Gastrocnemius medialis (tissue), 4 donors: ENCODE measurements at regions not wholly inside any gene's neighbourhood (a gene's known extent, or its start where the extent isn't known, plus 50 kb on each side); places are given as distances from the start of the nearest gene placed in this dataset.
"Not testable (repeated sequence)": the region's sequence is repeated elsewhere in the genome, so short reads cannot be mapped to it uniquely, and the experiment has no call there.

Source experiments
- ATAC-seq, 2 donors: fragments of 150-250 bp; one replicate each; pipeline ENCODE4 v1.9.1; 2016
- DNase-seq, 2 donors: peaks; one replicate each; pipeline ENCODE4 v3.0.0-alpha.2; 2019
- H3K27ac ChIP-seq, 4 donors: fragments of 200-600 bp; sonication (generic); 1 replicate in 1 of 4; 2 replicates in 3 of 4; pipeline ENCODE4 v1.5.1; 2016 to 2018; ENCODE audit warnings: mild to moderate bottlenecking in 2 of 4, moderate library complexity in 1 of 4
- H3K27me3 ChIP-seq, 3 donors: fragments of 200-600 bp; sonication (generic) in 2 of 3; 1 replicate in 1 of 3; 2 replicates in 2 of 3; pipeline versions ENCODE4 v1.5.1 to v1.6.0; 2016 to 2019; ENCODE audit warnings: mild to moderate bottlenecking in 1 of 3, moderate library complexity in 1 of 3
- H3K36me3 ChIP-seq, 2 donors: fragments of 200-600 bp; sonication (generic) in 1 of 2; one replicate each; pipeline ENCODE4 v1.5.1; 2017 to 2018
- H3K4me1 ChIP-seq, 2 donors: fragments of 200-600 bp; sonication (generic) in 1 of 2; one replicate each; pipeline ENCODE4 v1.5.1; 2016 to 2017; ENCODE audit warnings: mild to moderate bottlenecking in 2 of 2
- H3K4me3 ChIP-seq, 4 donors: fragments of 200-600 bp; sonication (generic) in 3 of 4; 1 replicate in 1 of 4; 2 replicates in 3 of 4; pipeline ENCODE4 v1.5.1; 2016 to 2019; ENCODE audit warnings: mild to moderate bottlenecking in 2 of 4
- H3K9me3 ChIP-seq, 3 donors: fragments of 200-600 bp; sonication (generic) in 2 of 3; 1 replicate in 1 of 3; 2 replicates in 2 of 3; pipeline ENCODE4 v1.5.1; 2016 to 2019
- CTCF ChIP-seq, 5 experiments: fragments of 450-650 bp in 3 of 5; fragments of 200-600 bp in 2 of 5; sonication (generic) in 2 of 5; IDR thresholded peaks in 4 of 5; conservative IDR thresholded peaks in 1 of 5; 1 replicate in 4 of 5; 2 replicates in 1 of 5; pipeline ENCODE4 v1.5.1; 2016 to 2019; ENCODE audit warnings: antibody characterized with exemption in 5 of 5, mild to moderate bottlenecking in 3 of 5, moderate library complexity in 3 of 5
- POLR2A ChIP-seq, 2 donors: fragments of 450-650 bp; IDR thresholded peaks; one replicate each; pipeline ENCODE4 v1.6.1; 2017; ENCODE audit warnings: antibody characterized with exemption in 2 of 2, mild to moderate bottlenecking in 2 of 2, moderate library complexity in 2 of 2
- in situ Hi-C, 4 donors: fragments of 200-750 bp; cut with MboI; loops; one replicate each; pipeline versions ENCODE4 v1.15.0 to v1.8.0; 2017; ENCODE audit warnings: low sequenced_read_pairs in 4 of 4
- intact Hi-C: fragments of 100-400 bp; cut with DNase I; formaldehyde crosslinking; loops from one replicate; pipeline ENCODE4 v1.15.1; 2023; ENCODE audit warnings: low total_unique reads

- Histone ChIP-seq H3K27me3 (no peaks in the 10 kb centered on the region), H3K9me3 (no peaks in the 10 kb centered on the region), H3K4me3 (no peak overlapping the region), H3K4me1 (no peaks in the 10 kb centered on the region), H3K36me3 (no peaks in the 10 kb centered on the region), H3K27ac (no peak overlapping the region)
- no peak for ATAC-seq
- in situ Hi-C loops, result no loop called here
- no peak for TF ChIP-seq POLR2A (IDR thresholded peaks at IDR 0.05)
- no peak for TF ChIP-seq CTCF (IDR thresholded peaks at IDR 0.05 in 4 of 5, conservative IDR thresholded peaks at IDR 0.05 in 1 of 5)
- no peak for DNase-seq
- intact Hi-C loops, result no loop called here
Measured at GRCh38 chr7:113197274-113197673, 78.9 kb upstream of the SMIM30 start.

- no peak overlapping the region for H3K27ac ChIP-seq
- H3K4me1 ChIP-seq, result no peaks in the 10 kb centered on the region
- ATAC-seq (no peak), DNase-seq (no peak)
- H3K27me3 ChIP-seq, result no peaks in the 10 kb centered on the region
- TF ChIP-seq CTCF (IDR thresholded peaks at IDR 0.05 in 4 of 5, conservative IDR thresholded peaks at IDR 0.05 in 1 of 5), result no peak
- no peak for TF ChIP-seq POLR2A (IDR thresholded peaks at IDR 0.05)
- H3K4me3 ChIP-seq, result no peak overlapping the region
- no peaks in the 10 kb centered on the region for H3K36me3 ChIP-seq
- H3K9me3 ChIP-seq, result no peaks in the 10 kb centered on the region
- in situ Hi-C loops, result no loop called here
- intact Hi-C loops, result no loop called here
Measured at GRCh38 chr7:113188396-113188795, 70.0 kb upstream of the SMIM30 start.

GRCh38 chr7:113179313-113179712, 61.0 kb upstream of the SMIM30 start:
- no peaks in the 10 kb centered on the region for H3K36me3 ChIP-seq
- H3K27me3 ChIP-seq, result no peaks in the 10 kb centered on the region
- DNase-seq, result no peak
- in situ Hi-C loops (no loop called here), intact Hi-C loops (no loop called here)
- H3K4me3 ChIP-seq, result no peak overlapping the region
- H3K9me3 ChIP-seq, result no peaks in the 10 kb centered on the region
- TF ChIP-seq CTCF (IDR thresholded peaks at IDR 0.05 in 4 of 5, conservative IDR thresholded peaks at IDR 0.05 in 1 of 5), result no peak
- no peak for TF ChIP-seq POLR2A (IDR thresholded peaks at IDR 0.05)
- ATAC-seq, result no peak
- no peak overlapping the region for H3K27ac ChIP-seq
- H3K4me1 ChIP-seq, result no peaks in the 10 kb centered on the region

- Histone ChIP-seq H3K27me3 (no peaks in the 10 kb centered on the region), H3K9me3 (no peaks in the 10 kb centered on the region), H3K27ac (no peak overlapping the region), H3K36me3 (no peaks in the 10 kb centered on the region), H3K4me1 (no peaks in the 10 kb centered on the region), H3K4me3 (no peak overlapping the region)
- intact Hi-C loops (no loop called here), in situ Hi-C loops (no loop called here)
- ATAC-seq (no peak), DNase-seq (no peak)
- TF ChIP-seq CTCF (IDR thresholded peaks at IDR 0.05 in 4 of 5, conservative IDR thresholded peaks at IDR 0.05 in 1 of 5) (no peak), POLR2A (IDR thresholded peaks at IDR 0.05) (no peak)
Measured at GRCh38 chr7:113176836-113177235, 58.5 kb upstream of the SMIM30 start.

GRCh38 chr7:113176180-113176579, 57.8 kb upstream of the SMIM30 start:
- H3K27ac ChIP-seq, H3K9me3 ChIP-seq, intact Hi-C loops, ATAC-seq, DNase-seq, H3K4me1 ChIP-seq, in situ Hi-C loops, H3K36me3 ChIP-seq, H3K27me3 ChIP-seq, H3K4me3 ChIP-seq: not testable (repeated sequence)
